Astrocyte (in vitro differentiated cells and primary cell): ENCODE measurements at regions not wholly inside any gene's neighbourhood (a gene's known extent, or its start where the extent isn't known, plus 50 kb on each side); places are given as distances from the start of the nearest gene placed in this dataset.

Experiments
- DNase-seq: peaks from one replicate; pipeline ENCODE4 v3.0.0-alpha.2; 2010; ENCODE audit warnings: low read depth
- FAIRE-seq: peaks from 2 replicates; lab custom pipeline; 2011; peaks lifted over from hg19 to GRCh38; lab: Jason Lieb, UNC
- H2AFZ ChIP-seq: 2 replicates; pipeline ENCODE4 v1.6.0; 2012; ENCODE audit warnings: low read depth, low read length, inconsistent platforms
- H3K27ac ChIP-seq: 2 replicates; pipeline ENCODE4 v1.5.1; 2011; ENCODE audit warnings: low read depth, low read length, inconsistent platforms
- H3K27me3 ChIP-seq: 2 replicates; pipeline ENCODE4 v1.6.0; 2011; ENCODE audit warnings: low read length, inconsistent platforms; ENCODE audit not compliant: insufficient read depth
- H3K36me3 ChIP-seq: 2 replicates; pipeline ENCODE4 v1.5.1; 2011; ENCODE audit warnings: low read length, inconsistent platforms; ENCODE audit not compliant: insufficient read depth
- H3K4me1 ChIP-seq: 2 replicates; pipeline ENCODE4 v1.5.1; 2011; ENCODE audit warnings: low read length, inconsistent platforms; ENCODE audit not compliant: insufficient read depth
- H3K4me2 ChIP-seq: 2 replicates; pipeline ENCODE4 v1.6.0; 2012; ENCODE audit warnings: low read length, inconsistent platforms
- H3K4me3 ChIP-seq: 2 replicates; pipeline ENCODE4 v1.5.1; 2011; ENCODE audit warnings: low read depth, mild to moderate bottlenecking, low read length, inconsistent platforms; ENCODE audit not compliant: insufficient read depth
- H3K79me2 ChIP-seq: 2 replicates; pipeline ENCODE4 v1.6.0; 2012; ENCODE audit warnings: mild to moderate bottlenecking, low read length, inconsistent platforms; ENCODE audit not compliant: insufficient read depth
- H3K9ac ChIP-seq: 2 replicates; pipeline ENCODE4 v1.6.0; 2012; ENCODE audit warnings: mild to moderate bottlenecking, low read length, inconsistent platforms
- H3K9me3 ChIP-seq: 2 replicates; pipeline ENCODE4 v1.5.1; 2012; ENCODE audit warnings: low read depth, mild to moderate bottlenecking, low read length, inconsistent platforms; ENCODE audit not compliant: insufficient read depth
- H4K20me1 ChIP-seq: 2 replicates; pipeline ENCODE4 v1.6.0; 2012; ENCODE audit warnings: low read length, inconsistent platforms; ENCODE audit not compliant: insufficient read depth
- H3K27ac Mint-ChIP-seq: one replicate; pipeline ENCODE4 v1.8.0; 2021; ENCODE audit warnings: mild to moderate bottlenecking, mixed read lengths; ENCODE audit not compliant: unreplicated experiment
- H3K27me3 Mint-ChIP-seq: one replicate; pipeline ENCODE4 v1.8.0; 2021; ENCODE audit warnings: low read depth, mixed read lengths; ENCODE audit not compliant: unreplicated experiment
- H3K36me3 Mint-ChIP-seq: one replicate; pipeline ENCODE4 v1.8.0; 2021; ENCODE audit warnings: low read depth, mixed read lengths; ENCODE audit not compliant: unreplicated experiment
- H3K4me1 Mint-ChIP-seq: one replicate; pipeline ENCODE4 v1.8.0; 2021; ENCODE audit warnings: low read depth, mixed read lengths; ENCODE audit not compliant: unreplicated experiment
- H3K4me3 Mint-ChIP-seq: one replicate; pipeline ENCODE4 v1.8.0; 2021; ENCODE audit warnings: mild to moderate bottlenecking, moderate library complexity, mixed read lengths; ENCODE audit not compliant: unreplicated experiment
- H3K9me3 Mint-ChIP-seq: one replicate; pipeline ENCODE4 v1.8.0; 2021; ENCODE audit warnings: mild to moderate bottlenecking, mixed read lengths; ENCODE audit not compliant: unreplicated experiment
- CTCF ChIP-seq: IDR thresholded peaks from 2 replicates; pipeline ENCODE4 v1.5.1; 2011; ENCODE audit warnings: low read depth, mild to moderate bottlenecking, inconsistent platforms, low read length, moderate library complexity; ENCODE audit not compliant: insufficient read depth
- EZH2 ChIP-seq: IDR thresholded peaks from 2 replicates; pipeline ENCODE4 v1.6.1; 2012; ENCODE audit warnings: mild to moderate bottlenecking, low read length, inconsistent platforms; ENCODE audit not compliant: insufficient read depth

GRCh38 chr9:28887188-28887884 is 1314.1 kb upstream of the C9orf72 start:
- Mint-ChIP-seq H3K36me3 (no peaks in the 10 kb centered on the region), H3K27me3 (no peaks in the 10 kb centered on the region)
- FAIRE-seq, result no peak

GRCh38 chr9:28888806-28889205 is 1315.5 kb upstream of the C9orf72 start:
- no peak overlapping the region for H3K27ac Mint-ChIP-seq
- FAIRE-seq, result no peak

More at GRCh38 chr9:28887188-28887884, 1314.1 kb upstream of the C9orf72 start:
- Histone ChIP-seq H4K20me1 (no peaks in the 10 kb centered on the region), H3K4me1 (no peaks in the 10 kb centered on the region), H3K4me2 (no peak overlapping the region), H3K9ac (no peak overlapping the region), H3K36me3 (no peaks in the 10 kb centered on the region), H3K27ac (no peak overlapping the region), H3K79me2 (no peaks in the 10 kb centered on the region), H3K27me3 (no peaks in the 10 kb centered on the region), H3K9me3 (no peaks in the 10 kb centered on the region), H3K4me3 (no peak overlapping the region), H2AFZ (no peak overlapping the region)
- TF ChIP-seq CTCF (no peak), EZH2 (no peak)
- H3K4me3 Mint-ChIP-seq, result no peak overlapping the region
- H3K4me1 Mint-ChIP-seq, result peaks cover 6% of the 10 kb centered on the region
- no peak for DNase-seq
- H3K27ac Mint-ChIP-seq, result no peak overlapping the region
- H3K9me3 Mint-ChIP-seq, result no peaks in the 10 kb centered on the region

More at GRCh38 chr9:28888806-28889205, 1315.5 kb upstream of the C9orf72 start:
- H3K9me3 Mint-ChIP-seq, result no peaks in the 10 kb centered on the region
- Histone ChIP-seq H3K4me3 (no peak overlapping the region), H3K4me1 (no peaks in the 10 kb centered on the region), H3K9ac (no peak overlapping the region), H4K20me1 (no peaks in the 10 kb centered on the region), H3K79me2 (no peaks in the 10 kb centered on the region), H3K9me3 (no peaks in the 10 kb centered on the region), H3K4me2 (no peak overlapping the region), H3K27ac (no peak overlapping the region), H3K36me3 (no peaks in the 10 kb centered on the region), H2AFZ (no peak overlapping the region), H3K27me3 (no peaks in the 10 kb centered on the region)
- H3K36me3 Mint-ChIP-seq, result no peaks in the 10 kb centered on the region
- no peak overlapping the region for H3K4me3 Mint-ChIP-seq
- no peak for TF ChIP-seq EZH2
- TF ChIP-seq CTCF, result no peak
- DNase-seq, result no peak
- no peaks in the 10 kb centered on the region for H3K27me3 Mint-ChIP-seq
- peaks cover 6% of the 10 kb centered on the region for H3K4me1 Mint-ChIP-seq
